Neutrophil (primary cell): ENCODE measurements at regions not wholly inside any gene's neighbourhood (a gene's known extent, or its start where the extent isn't known, plus 50 kb on each side); places are given as distances from the start of the nearest gene placed in this dataset.

Experiments used
- H3K27ac ChIP-seq: fragments of 200-600 bp; sonication (generic); 2 replicates; pipeline ENCODE4 v1.5.1; 2016; ENCODE audit warnings: mild to moderate bottlenecking, moderate library complexity
- H3K27me3 ChIP-seq: fragments of 200-600 bp; sonication (generic); 2 replicates; pipeline ENCODE4 v1.6.0; 2016; ENCODE audit warnings: mild to moderate bottlenecking
- H3K36me3 ChIP-seq: fragments of 200-600 bp; sonication (generic); 2 replicates; pipeline ENCODE4 v1.5.1; 2017
- H3K4me1 ChIP-seq, 2 experiments: fragments of 200-600 bp in 1 of 2; sonication (generic) in 1 of 2; 1 replicate in 1 of 2; 2 replicates in 1 of 2; pipeline versions ENCODE4 v1.5.1 to v1.6.1; 2013 to 2016; ENCODE audit warnings: low read depth in 1 of 2, low read length in 1 of 2, mild to moderate bottlenecking in 1 of 2, moderate library complexity in 1 of 2; ENCODE audit not compliant: control insufficient read depth in 1 of 2, insufficient read depth in 1 of 2
- H3K4me3 ChIP-seq, 2 experiments: fragments of 200-600 bp in 1 of 2; sonication (generic) in 1 of 2; 1 replicate in 1 of 2; 2 replicates in 1 of 2; pipeline ENCODE4 v1.5.1; 2013 to 2016; ENCODE audit warnings: low read depth in 1 of 2, low read length in 1 of 2, mild to moderate bottlenecking in 1 of 2, moderate library complexity in 1 of 2
- H3K9me3 ChIP-seq: fragments of 200-600 bp; sonication (generic); 2 replicates; pipeline ENCODE4 v1.5.1; 2016
- TF ChIP-seq, protein P1 (sequence below): fragments of 200-600 bp; sonication (generic); IDR thresholded peaks from 2 replicates; pipeline ENCODE4 v1.5.1; 2016; ENCODE audit warnings: antibody characterized with exemption

DNA sequence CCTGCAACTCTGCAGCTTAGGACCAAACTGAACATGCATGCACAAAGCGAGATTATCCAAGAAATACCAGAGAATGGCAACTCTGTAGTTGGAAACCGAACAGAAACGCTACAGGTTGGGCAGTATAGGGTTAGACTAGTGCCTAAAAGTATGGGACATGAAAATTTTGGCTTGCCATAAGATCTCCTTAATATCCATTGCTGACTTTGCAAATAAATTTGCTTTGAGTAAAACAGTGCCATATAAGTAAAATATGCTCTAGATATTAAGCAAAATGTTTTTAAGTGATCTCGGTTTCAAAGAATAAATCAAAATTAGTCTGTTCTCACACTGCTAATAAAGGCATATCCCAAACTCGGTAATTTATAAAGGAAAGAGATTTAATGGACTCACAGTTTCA, 456.0 kb downstream of the PRDM9 start:
- Histone ChIP-seq H3K4me1 (no peaks in the 10 kb centered on the region), H3K27me3 (no peaks in the 10 kb centered on the region), H3K4me3 (no peak overlapping the region), H3K27ac (no peak overlapping the region), H3K9me3 (no peaks in the 10 kb centered on the region), H3K36me3 (no peaks in the 10 kb centered on the region)
- TF ChIP-seq, protein P1, sequence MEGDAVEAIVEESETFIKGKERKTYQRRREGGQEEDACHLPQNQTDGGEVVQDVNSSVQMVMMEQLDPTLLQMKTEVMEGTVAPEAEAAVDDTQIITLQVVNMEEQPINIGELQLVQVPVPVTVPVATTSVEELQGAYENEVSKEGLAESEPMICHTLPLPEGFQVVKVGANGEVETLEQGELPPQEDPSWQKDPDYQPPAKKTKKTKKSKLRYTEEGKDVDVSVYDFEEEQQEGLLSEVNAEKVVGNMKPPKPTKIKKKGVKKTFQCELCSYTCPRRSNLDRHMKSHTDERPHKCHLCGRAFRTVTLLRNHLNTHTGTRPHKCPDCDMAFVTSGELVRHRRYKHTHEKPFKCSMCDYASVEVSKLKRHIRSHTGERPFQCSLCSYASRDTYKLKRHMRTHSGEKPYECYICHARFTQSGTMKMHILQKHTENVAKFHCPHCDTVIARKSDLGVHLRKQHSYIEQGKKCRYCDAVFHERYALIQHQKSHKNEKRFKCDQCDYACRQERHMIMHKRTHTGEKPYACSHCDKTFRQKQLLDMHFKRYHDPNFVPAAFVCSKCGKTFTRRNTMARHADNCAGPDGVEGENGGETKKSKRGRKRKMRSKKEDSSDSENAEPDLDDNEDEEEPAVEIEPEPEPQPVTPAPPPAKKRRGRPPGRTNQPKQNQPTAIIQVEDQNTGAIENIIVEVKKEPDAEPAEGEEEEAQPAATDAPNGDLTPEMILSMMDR = no peak

DNA sequence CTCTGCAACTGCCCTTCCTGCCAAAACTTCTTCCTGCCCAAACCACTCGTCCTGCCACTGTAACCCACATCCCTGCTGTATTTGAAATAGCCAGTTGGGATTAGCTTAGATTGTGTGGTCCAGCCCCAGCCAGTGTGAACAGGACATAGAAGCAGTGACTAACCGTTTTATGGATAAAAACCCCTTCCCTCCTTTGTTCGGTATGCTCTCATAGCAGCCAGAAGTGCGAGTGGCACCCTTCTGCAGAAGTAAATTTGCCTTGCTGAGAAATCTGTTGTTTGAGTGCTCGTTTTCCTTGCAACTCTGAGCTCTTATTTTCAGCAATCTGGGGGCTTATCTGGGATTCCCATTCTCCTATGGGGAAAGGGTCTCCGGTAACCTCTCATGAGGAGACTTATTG, 470.0 kb downstream of the PRDM9 start:
- Histone ChIP-seq H3K27ac (no peak overlapping the region), H3K36me3 (no peaks in the 10 kb centered on the region), H3K4me1 (no peaks in the 10 kb centered on the region), H3K9me3 (peaks cover 5% of the 10 kb centered on the region), H3K27me3 (no peaks in the 10 kb centered on the region), H3K4me3 (no peak overlapping the region)
- TF ChIP-seq, protein P1 = no peak

DNA sequence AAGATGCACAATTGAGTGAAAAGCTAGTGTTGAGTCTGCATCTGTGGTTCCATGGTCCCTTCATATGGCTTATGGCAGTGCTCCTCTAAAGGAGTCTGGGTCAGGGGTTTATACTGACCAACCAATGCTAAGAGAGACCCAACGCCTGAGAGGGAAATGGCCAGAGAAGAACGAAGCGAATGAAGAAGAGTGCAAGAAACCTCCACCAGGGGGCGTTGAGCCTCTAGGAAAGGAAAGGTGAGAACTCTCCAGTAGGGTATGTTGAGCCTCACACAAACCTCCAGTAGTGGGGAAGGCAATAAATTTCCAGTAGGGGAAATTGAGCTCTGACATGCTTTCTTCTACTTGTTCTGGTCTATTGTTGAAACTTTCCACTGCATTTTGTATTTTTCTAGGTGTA, 470.6 kb downstream of the PRDM9 start:
- Histone ChIP-seq H3K9me3 (peaks cover 5% of the 10 kb centered on the region), H3K4me1 (no peaks in the 10 kb centered on the region), H3K27me3 (no peaks in the 10 kb centered on the region), H3K27ac (no peak overlapping the region), H3K36me3 (no peaks in the 10 kb centered on the region), H3K4me3 (no peak overlapping the region)
- TF ChIP-seq, protein P1 = no peak

DNA sequence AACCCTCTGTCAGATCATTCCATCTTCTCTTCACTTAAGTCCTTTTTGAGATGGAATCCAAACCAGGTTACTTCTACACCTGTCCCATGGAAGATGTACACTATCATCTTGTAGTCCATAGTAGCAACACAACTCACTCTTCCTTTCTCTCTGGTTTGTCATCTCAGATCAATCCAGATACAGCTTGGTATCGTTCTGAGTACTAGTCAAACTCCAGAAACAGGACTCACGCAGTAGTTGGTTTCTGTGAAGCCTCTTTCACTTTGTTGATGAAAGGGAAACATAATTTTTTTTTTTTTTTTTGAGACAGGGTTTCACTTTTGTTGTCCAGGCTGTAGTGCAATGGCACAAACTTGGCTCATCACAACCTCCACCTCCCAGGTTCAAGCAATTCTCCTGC, 484.0 kb downstream of the PRDM9 start:
- H3K27me3 ChIP-seq = no peaks in the 10 kb centered on the region
- TF ChIP-seq, protein P1 = no peak
- no peaks in the 10 kb centered on the region for H3K4me1 ChIP-seq
- H3K36me3 ChIP-seq = no peaks in the 10 kb centered on the region
- H3K4me3 ChIP-seq = no peak overlapping the region
- H3K27ac ChIP-seq = no peak overlapping the region
- H3K9me3 ChIP-seq = no peaks in the 10 kb centered on the region

DNA sequence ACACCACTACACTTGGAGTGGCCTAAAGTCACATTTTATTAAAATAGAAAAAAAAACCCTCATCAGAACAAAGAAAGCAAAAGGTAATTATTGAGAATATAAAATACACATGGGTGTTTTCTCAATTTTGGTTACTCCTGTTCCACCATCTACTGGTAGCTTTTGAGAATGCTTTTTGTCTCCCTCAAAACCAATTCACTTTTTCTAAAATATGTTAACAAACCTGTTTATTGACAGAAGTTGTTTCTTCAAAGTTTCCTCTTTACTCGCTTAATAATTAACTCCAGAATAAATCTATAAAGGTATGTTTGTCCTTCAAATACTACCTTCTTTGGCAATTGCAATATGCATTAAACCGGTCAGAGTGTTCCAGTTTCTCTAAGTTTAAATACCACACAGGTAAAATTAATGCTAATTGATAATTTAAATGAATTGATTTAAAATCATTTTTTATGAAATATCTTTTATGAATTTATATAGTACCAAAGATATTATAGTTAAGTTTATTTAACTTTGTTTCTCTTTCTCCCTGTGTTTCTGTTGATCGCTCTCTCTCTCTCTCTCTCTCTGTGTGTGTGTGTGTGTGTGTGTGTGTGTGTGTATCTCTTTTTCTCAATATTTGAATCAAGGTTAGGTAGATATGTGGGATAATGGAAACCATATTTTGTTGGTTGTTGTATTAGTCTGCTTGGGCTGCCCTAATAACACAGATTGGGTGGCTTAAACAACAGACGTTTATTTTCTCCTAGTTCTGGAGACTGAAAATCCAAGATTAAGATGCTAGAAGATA, 487.4 kb downstream of the PRDM9 start:
- H3K9me3 ChIP-seq = no peaks in the 10 kb centered on the region
- H3K36me3 ChIP-seq = no peaks in the 10 kb centered on the region
- H3K4me1 ChIP-seq = no peaks in the 10 kb centered on the region
- H3K27ac ChIP-seq = no peak overlapping the region
- TF ChIP-seq, protein P1 = no peak
- H3K4me3 ChIP-seq = no peak overlapping the region
- H3K27me3 ChIP-seq = no peaks in the 10 kb centered on the region
